Endothelial cell (in vitro differentiated cells): ENCODE measurements at regions not wholly inside any gene's neighbourhood (a gene's known extent, or its start where the extent isn't known, plus 50 kb on each side); places are given as distances from the start of the nearest gene placed in this dataset.

Source experiments
- DNase-seq: peaks from one replicate; pipeline ENCODE4 v3.0.0; 2021; ENCODE audit warnings: low spot score
- H3K27ac Mint-ChIP-seq: one replicate; pipeline ENCODE4 v1.8.0; 2021; ENCODE audit warnings: mixed read lengths, inconsistent platforms; ENCODE audit not compliant: unreplicated experiment
- H3K27me3 Mint-ChIP-seq: one replicate; pipeline ENCODE4 v1.8.0; 2021; ENCODE audit warnings: mild to moderate bottlenecking, moderate library complexity, mixed read lengths, inconsistent platforms; ENCODE audit not compliant: unreplicated experiment
- H3K36me3 Mint-ChIP-seq: one replicate; pipeline ENCODE4 v1.8.0; 2021; ENCODE audit warnings: mild to moderate bottlenecking, low read depth, mixed read lengths, inconsistent platforms; ENCODE audit not compliant: unreplicated experiment
- H3K4me1 Mint-ChIP-seq: one replicate; pipeline ENCODE4 v1.8.0; 2021; ENCODE audit warnings: mild to moderate bottlenecking, mixed read lengths, inconsistent platforms; ENCODE audit not compliant: unreplicated experiment
- H3K4me3 Mint-ChIP-seq: one replicate; pipeline ENCODE4 v1.8.0; 2021; ENCODE audit warnings: mild to moderate bottlenecking, mixed read lengths, inconsistent platforms; ENCODE audit not compliant: unreplicated experiment
- H3K9me3 Mint-ChIP-seq: one replicate; pipeline ENCODE4 v1.8.0; 2021; ENCODE audit warnings: mixed read lengths, inconsistent platforms; ENCODE audit not compliant: unreplicated experiment
- CTCF ChIP-seq: fragments of 200-600 bp; sonication (generic); IDR thresholded peaks from one replicate; pipeline ENCODE4 v1.5.0; 2021; ENCODE audit warnings: antibody characterized with exemption; ENCODE audit not compliant: unreplicated experiment

DNA sequence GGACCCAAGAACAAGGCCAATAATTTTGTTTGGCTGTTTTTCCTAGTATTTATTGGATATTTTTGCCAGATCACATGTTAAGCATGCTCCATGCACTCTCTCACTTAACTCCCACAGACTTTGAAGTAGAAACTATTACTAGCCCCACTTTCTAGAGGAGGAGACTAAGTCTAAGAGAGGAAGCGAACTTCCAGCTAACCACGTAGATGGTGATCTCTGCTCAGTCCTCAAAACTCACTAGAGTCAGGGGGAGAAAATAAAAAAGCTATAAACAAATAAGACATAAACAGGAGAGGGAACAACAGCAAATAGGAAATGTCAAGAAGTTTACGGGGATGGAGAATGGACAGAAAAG is 481.0 kb upstream of the PROK2 start:
- no peaks in the 10 kb centered on the region for H3K36me3 Mint-ChIP-seq
- peaks cover 2% of the 10 kb centered on the region for H3K27me3 Mint-ChIP-seq
- no peak for DNase-seq
- no peak overlapping the region for H3K4me3 Mint-ChIP-seq
- H3K4me1 Mint-ChIP-seq, result peaks cover 21% of the 10 kb centered on the region
- no peak overlapping the region for H3K27ac Mint-ChIP-seq
- TF ChIP-seq CTCF, result no peak
- H3K9me3 Mint-ChIP-seq, result no peaks in the 10 kb centered on the region

DNA sequence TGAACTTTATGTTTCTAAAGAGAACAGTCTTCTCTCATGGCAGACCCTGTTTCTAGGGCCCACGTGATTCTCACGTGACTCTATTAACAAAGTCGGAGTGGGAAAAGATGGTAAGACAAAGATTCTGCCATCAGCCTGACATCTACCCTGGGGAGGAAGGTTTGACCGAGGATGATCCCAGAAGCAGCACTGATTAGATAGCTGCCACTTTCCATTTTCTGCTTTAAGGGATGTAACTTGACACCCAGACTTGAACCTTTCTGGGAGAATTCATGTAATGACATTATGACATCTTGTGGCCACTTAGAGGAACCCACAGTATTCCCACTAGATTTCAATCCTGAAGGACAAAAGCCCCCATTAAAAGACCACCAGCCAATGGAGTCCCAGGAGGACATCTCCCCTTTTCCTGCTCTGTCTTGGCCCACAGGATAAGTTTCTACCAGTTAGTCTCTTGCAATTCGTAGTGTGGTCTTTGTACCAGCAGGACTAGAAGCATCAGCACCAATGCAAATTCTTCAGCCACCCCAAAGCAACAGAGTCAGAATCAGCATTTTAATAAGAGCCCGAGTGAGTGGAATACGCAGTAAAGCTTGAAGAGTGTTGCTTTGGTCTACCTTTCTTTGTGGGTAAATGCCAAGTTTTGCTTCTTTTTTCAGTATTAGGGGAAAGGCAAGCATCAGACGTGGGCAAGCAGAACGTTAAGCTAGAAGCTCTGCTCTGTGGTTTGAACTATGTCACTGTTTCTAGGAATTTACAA is 480.5 kb upstream of the PROK2 start:
- TF ChIP-seq CTCF, result no peak
- Mint-ChIP-seq H3K27me3 (peaks cover 2% of the 10 kb centered on the region), H3K4me3 (no peak overlapping the region), H3K36me3 (no peaks in the 10 kb centered on the region), H3K4me1 (peaks cover 16% of the 10 kb centered on the region), H3K27ac (no peak overlapping the region), H3K9me3 (no peaks in the 10 kb centered on the region)
- DNase-seq, result no peak

DNA sequence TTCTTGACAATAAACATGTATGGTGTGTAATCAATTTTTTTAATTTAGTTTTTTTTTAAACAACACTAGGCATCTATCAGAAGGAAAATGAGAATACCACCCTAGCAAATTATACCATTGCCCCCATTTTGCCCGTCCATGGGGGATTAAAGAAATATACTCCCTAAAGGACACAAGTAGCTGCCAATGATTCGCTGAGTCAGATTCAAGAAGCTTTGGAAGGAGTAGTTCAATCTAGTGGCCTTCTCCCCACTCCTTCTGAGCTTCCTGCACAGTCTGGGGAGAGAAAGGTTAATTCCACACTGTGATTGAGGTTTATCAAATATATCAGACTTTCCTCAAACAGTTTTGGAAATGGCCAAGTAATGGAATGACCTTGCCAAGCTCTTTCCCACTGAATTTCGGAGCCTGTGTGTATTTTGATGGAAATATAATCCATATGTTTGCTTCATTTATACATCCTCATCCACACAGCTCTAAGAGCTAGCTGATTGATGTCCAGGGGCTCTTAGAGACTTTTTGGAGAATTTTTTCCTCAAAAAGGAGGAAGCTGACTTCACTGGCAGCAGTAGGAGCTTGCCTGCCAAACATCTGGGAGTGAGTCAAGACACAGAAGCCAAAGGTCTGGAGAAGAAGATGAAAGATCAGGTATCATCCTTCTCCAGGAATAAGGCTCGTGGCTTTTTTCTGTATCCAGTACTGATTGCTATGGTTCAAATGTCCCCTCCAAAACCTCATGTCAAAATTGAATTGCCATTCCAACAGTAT is 478.5 kb upstream of the PROK2 start:
- no peaks in the 10 kb centered on the region for H3K9me3 Mint-ChIP-seq
- TF ChIP-seq CTCF, result no peak
- no peak overlapping the region for H3K4me3 Mint-ChIP-seq
- no peaks in the 10 kb centered on the region for H3K36me3 Mint-ChIP-seq
- peaks cover 16% of the 10 kb centered on the region for H3K4me1 Mint-ChIP-seq
- H3K27me3 Mint-ChIP-seq, result peaks cover 2% of the 10 kb centered on the region
- no peak overlapping the region for H3K27ac Mint-ChIP-seq
- DNase-seq, result no peak

DNA sequence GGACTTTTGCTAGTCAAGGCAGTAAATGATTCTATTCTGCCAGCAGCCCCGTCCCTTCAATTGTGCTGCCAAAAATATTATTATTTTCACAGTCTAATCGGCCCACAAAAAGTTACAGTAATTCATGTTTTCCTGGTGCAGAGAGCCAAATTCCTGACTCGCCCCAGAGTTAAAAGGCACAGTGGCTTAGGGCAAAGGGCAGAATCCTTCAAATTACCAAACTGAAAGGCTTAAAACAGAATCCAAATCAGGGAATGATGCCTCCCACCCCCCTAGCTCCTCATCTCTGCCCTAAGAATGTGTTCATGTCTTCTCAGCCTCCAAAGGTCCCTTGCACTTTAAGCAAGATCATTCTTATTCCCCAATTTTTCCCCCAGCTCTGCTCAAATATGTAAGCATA is 477.8 kb upstream of the PROK2 start:
- H3K36me3 Mint-ChIP-seq, result no peaks in the 10 kb centered on the region
- no peaks in the 10 kb centered on the region for H3K9me3 Mint-ChIP-seq
- no peak for DNase-seq
- H3K27ac Mint-ChIP-seq, result no peak overlapping the region
- H3K4me3 Mint-ChIP-seq, result no peak overlapping the region
- peaks cover 20% of the 10 kb centered on the region for H3K4me1 Mint-ChIP-seq
- TF ChIP-seq CTCF, result no peak
- peaks cover 2% of the 10 kb centered on the region for H3K27me3 Mint-ChIP-seq
